AG09319 (cell line): ENCODE measurements at regions not wholly inside any gene's neighbourhood (a gene's known extent, or its start where the extent isn't known, plus 50 kb on each side); places are given as distances from the start of the nearest gene placed in this dataset.

Experiments used
- DNase-seq: peaks from one replicate; pipeline ENCODE4 v3.0.0-alpha.2; 2010; ENCODE audit warnings: low read depth; ENCODE audit errors: extremely low read depth
- CTCF ChIP-seq: IDR thresholded peaks from 2 replicates; pipeline ENCODE4 v1.5.1; 2011; ENCODE audit warnings: low read depth, mild to moderate bottlenecking, inconsistent platforms, low read length, moderate library complexity

- no peak for DNase-seq
- TF ChIP-seq CTCF, result no peak
Measured at GRCh38 chr2:12871694-12872315, 155.1 kb downstream of the TRIB2 start.

GRCh38 chr2:12877761-12878160 lies 161.0 kb downstream of the TRIB2 start:
- no peak for DNase-seq
- no peak for TF ChIP-seq CTCF

- no peak for DNase-seq
- TF ChIP-seq CTCF, result no peak
Measured at GRCh38 chr2:12879649-12880048, 162.9 kb downstream of the TRIB2 start.

GRCh38 chr2:12881952-12882351 lies 165.2 kb downstream of the TRIB2 start:
- DNase-seq, result no peak
- no peak for TF ChIP-seq CTCF

GRCh38 chr2:12882393-12882792 lies 165.7 kb downstream of the TRIB2 start:
- DNase-seq, result no peak
- TF ChIP-seq CTCF, result no peak

GRCh38 chr2:12883906-12884305 lies 167.2 kb downstream of the TRIB2 start:
- no peak for TF ChIP-seq CTCF
- no peak for DNase-seq

- peak; percentile 25 for DNase-seq
- no peak for TF ChIP-seq CTCF
Measured at GRCh38 chr2:12884713-12885282, 168.1 kb downstream of the TRIB2 start.
